ENCODE measurements at regions not wholly inside any gene's neighbourhood (a gene's known extent, or its start where the extent isn't known, plus 50 kb on each side); places are given as distances from the start of the nearest gene placed in this dataset.
"Not testable (repeated sequence)": the region's sequence is repeated elsewhere in the genome, so short reads cannot be mapped to it uniquely, and the experiment has no call there.

DNA sequence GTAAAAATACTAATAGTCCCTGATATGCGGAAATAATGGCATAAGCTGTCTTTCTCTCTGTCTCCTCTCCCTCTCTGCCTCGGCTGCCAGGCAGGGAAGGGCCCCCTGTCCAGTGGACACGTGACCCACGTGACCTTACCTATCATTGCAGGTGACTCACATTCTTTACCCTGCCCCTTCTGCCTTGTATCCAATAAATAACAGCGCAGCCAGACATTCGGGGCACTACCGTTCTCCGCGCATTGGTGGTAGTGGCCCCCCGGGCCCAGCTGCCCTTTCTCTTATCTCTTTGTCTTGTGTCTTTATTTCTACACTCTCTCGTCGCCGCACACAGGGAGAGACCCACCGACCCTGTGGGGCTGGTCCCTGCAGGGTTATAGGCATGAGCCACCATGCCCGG lies 66.6 kb upstream of the MUC20 start:
- not testable (repeated sequence) for TF ChIP-seq EZH2phosphoT487 (IDR thresholded peaks at IDR 0.05; ENCODE audit: borderline replicate concordance, low read depth, low read length); CTCF (conservative IDR thresholded peaks at IDR 0.05; ENCODE audit: low read length)
